B cell (primary cell): ENCODE measurements at regions not wholly inside any gene's neighbourhood (a gene's known extent, or its start where the extent isn't known, plus 50 kb on each side); places are given as distances from the start of the nearest gene placed in this dataset.

ENCODE experiments used
- EZH2 ChIP-seq: IDR thresholded peaks from 2 replicates; pipeline ENCODE4 v1.6.1; 2012; ENCODE audit warnings: borderline replicate concordance, low read depth, mild to moderate bottlenecking, moderate library complexity, low read length; ENCODE audit not compliant: insufficient read depth, poor library complexity, severe bottlenecking
- TF ChIP-seq, protein P1 (sequence below): fragments of 200-600 bp; IDR thresholded peaks from one replicate; pipeline ENCODE4 v1.8.0; 2022; ENCODE audit warnings: antibody characterized with exemption, mild to moderate bottlenecking

- TF ChIP-seq, protein P1, sequence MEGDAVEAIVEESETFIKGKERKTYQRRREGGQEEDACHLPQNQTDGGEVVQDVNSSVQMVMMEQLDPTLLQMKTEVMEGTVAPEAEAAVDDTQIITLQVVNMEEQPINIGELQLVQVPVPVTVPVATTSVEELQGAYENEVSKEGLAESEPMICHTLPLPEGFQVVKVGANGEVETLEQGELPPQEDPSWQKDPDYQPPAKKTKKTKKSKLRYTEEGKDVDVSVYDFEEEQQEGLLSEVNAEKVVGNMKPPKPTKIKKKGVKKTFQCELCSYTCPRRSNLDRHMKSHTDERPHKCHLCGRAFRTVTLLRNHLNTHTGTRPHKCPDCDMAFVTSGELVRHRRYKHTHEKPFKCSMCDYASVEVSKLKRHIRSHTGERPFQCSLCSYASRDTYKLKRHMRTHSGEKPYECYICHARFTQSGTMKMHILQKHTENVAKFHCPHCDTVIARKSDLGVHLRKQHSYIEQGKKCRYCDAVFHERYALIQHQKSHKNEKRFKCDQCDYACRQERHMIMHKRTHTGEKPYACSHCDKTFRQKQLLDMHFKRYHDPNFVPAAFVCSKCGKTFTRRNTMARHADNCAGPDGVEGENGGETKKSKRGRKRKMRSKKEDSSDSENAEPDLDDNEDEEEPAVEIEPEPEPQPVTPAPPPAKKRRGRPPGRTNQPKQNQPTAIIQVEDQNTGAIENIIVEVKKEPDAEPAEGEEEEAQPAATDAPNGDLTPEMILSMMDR = no peak
- no peak for TF ChIP-seq EZH2
Measured at GRCh38 chr10:113458944-113459343, 93.9 kb upstream of the HABP2 start.
